ENCODE measurements at regions not wholly inside any gene's neighbourhood (a gene's known extent, or its start where the extent isn't known, plus 50 kb on each side); places are given as distances from the start of the nearest gene placed in this dataset.
"Not testable (repeated sequence)": the region's sequence is repeated elsewhere in the genome, so short reads cannot be mapped to it uniquely, and the experiment has no call there.

- not testable (repeated sequence) for TF ChIP-seq CTCF (IDR thresholded peaks at IDR 0.05; ENCODE audit: insufficient read depth, low read length, poor library complexity, severe bottlenecking); EZH2phosphoT487 (conservative IDR thresholded peaks at IDR 0.05; ENCODE audit: low read length)
Measured at GRCh38 chr20:6693808-6694198, 73.7 kb upstream of the BMP2 start.

All from SU-DHL-6 (cell line).